Left forelimb (tissue), 1 donor: ENCODE measurements at regions not wholly inside any gene's neighbourhood (a gene's known extent, or its start where the extent isn't known, plus 50 kb on each side); places are given as distances from the start of the nearest gene placed in this dataset.
"Not testable (repeated sequence)": the region's sequence is repeated elsewhere in the genome, so short reads cannot be mapped to it uniquely, and the experiment has no call there.

ENCODE experiments used
- DNase-seq: peaks from one replicate; pipeline ENCODE4 v3.0.0-alpha.2; 2018; ENCODE audit warnings: low spot score

DNA sequence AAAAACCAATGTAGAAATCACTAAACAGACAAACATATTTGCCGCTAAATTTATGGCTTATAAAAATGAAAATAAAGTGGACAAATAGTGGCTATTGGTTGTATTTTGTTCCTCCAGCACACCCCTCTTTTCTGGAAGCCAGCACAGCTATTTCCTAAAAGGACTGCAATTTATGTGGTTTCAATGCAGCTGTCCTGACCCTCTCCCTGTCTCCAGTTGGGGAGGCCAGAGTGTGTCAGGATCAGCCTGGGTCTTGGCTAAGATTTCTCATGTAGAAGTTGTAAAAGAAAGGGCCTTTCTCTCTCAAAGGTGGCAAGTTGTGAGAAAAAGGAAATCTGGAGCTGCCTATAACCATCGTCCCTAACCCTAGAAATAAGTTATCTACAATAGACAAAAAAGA lies 165.6 kb downstream of the ALDH8A1 start:
- DNase-seq: no peak

DNA sequence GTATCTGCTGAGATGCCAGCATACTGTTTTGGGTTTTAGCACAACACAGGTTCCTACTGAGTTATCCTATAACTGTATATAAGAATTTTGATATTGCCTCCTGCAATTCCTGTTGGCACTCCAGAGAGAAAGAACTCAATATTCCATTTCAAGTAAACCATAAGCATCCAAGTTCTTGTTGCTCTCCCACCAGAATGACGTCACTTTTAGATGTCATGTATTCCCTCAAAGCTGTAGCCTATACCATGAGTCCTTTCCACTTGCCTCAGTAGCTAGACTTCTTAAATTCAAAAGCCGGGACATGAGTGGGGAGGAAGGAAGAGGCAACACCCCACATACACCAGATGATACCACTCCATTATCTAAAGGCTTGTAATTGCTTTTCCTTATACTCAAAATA lies 171.5 kb downstream of the ALDH8A1 start:
- no peak for DNase-seq

DNA sequence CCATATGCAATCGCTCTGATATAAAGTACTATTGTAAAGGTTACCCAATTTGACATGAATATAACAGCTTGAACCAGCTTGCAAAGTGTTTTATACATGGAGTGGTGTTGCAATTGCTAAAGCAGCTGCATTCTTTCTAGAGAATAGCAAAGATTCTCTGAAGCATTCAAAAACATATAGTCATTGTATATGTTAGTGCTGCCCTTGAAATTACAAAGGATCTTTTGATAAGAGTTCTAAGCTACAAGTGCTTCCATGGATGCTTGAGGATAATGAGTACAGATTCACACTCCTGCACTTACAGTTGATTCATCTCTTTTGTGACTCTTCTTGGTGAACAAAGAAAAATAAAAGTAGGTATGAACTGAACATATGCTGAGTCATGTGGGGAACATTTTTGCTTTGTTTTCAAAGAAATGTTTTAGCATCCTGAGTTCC lies 175.7 kb downstream of the ALDH8A1 start:
- no peak for DNase-seq

DNA sequence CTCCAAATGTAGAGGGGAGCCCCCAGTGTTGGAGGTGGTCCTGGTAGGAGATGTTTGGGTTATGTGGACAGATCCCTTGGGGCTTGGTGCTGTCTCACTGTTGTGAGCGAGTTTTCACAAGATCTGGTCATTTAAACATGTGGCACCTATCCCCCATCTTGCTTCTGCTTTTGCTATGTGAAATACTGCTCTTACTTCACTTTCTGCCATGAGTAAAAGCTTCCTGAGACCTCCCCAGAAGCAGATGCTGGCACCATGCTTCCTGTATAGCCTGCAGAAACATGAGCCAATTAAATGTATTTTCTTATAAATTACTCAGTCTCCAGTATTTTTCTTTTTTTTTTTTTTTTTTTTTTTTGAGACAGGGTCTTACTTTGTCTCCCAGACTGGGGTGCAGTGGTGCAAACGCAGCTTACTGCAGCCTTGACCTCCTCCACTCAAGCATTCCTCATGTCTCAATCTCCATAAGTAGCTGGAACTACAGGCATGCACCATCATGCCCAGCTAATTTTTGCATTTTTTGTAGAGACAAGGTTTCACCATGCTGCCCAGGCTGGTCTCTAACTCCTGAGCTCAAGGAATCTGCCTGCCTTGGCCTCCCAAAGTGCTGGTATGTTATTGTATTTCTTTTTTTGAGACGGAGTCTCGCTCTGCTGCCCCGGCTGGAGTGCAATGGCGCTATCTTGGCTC lies 177.1 kb downstream of the ALDH8A1 start:
- no peak for DNase-seq

DNA sequence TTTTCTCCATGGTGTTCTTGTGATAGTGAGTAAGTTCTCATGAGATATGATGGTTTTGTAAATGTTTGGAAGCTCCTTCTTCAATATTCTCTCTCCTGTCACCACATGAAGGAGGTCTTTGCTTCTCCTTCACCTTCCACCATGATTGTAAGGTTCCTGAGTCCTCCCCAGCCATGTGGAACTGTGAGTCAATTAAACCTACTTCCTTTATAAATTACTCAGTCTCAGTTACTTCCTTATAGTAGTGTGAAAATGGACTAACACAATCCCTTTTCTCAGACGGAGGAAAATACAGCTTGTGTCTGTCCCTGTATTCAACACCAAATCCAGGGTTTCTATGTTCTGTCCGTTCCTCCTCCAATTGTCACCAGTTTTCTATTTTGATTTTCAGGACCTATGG lies 181.0 kb downstream of the ALDH8A1 start:
- no peak for DNase-seq

DNA sequence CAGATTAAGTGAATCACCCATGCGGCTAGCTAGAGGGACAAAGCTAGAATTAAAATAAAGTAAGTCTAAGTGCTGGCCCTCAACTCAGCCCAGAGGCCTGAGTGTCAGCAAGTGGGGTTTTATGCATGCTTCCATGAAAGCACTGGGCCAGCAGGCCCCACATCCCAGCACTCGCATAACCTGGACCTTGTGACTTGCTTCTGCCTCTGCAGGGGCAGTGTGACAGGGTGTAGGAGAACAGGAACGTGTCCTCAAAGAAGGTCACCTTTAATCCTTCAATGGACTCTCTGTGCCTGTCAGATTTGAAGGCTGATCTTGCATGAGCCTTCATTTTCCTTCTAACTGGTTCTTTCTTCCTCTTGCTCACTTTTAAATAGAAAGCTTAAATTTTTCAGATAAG lies 183.4 kb downstream of the ALDH8A1 start:
- DNase-seq: no peak

DNA sequence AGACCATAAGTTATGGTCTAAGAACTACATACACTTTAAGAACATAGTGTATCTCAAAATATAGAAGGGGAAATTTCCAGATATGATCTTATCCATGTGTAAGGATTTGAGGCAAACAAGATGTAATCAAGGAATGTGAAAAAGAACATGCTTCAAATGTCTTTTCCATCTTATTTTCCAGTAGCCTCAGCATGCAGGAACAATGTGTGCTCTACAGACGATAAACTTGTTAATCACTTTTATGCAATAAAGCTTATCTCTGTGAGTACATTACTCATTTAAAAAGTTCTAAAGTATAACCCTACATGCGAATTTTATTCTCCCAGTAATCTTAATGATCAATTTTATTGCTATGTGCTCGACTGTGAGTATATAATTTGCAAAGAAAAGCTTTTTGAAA lies 185.2 kb downstream of the ALDH8A1 start:
- no peak for DNase-seq

DNA sequence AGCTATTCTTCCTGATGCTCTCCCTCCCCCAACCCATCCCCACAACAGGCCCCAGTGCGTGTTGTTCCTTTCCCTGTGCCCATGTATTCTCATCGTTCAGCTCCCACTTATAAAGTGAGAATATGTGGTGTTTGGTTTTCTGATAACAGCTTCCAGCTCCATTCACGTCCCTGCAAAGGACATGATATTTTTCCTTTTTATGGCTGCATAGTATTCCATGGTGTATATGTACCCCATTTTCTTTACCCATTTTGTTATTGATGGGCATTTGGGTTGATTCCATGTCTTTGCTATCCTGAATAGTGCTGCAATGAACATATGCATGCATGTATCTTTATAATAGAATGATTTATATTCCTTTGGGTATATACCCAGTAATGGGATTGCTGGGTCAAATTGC lies 186.3 kb downstream of the ALDH8A1 start:
- not testable (repeated sequence) for DNase-seq

DNA sequence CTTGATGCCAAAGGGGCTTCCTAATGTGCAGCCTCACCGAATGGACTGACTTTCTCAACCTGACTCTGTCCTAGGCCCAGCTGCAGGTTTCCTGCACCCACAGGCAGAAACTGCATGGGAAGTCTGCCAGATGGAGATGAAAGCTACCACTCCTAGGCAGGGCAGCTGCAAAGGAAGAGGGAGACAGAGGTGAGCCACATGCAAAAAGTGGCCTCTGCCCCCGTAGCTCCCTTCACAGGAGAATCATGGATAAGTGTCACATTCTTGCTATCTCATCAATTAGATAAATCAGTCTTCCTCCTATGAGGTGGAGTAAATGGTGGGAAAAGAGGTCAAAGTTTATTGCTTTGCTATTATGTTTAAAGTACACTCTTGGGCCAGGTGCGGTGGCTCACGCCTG lies 191.3 kb downstream of the ALDH8A1 start:
- no peak for DNase-seq

DNA sequence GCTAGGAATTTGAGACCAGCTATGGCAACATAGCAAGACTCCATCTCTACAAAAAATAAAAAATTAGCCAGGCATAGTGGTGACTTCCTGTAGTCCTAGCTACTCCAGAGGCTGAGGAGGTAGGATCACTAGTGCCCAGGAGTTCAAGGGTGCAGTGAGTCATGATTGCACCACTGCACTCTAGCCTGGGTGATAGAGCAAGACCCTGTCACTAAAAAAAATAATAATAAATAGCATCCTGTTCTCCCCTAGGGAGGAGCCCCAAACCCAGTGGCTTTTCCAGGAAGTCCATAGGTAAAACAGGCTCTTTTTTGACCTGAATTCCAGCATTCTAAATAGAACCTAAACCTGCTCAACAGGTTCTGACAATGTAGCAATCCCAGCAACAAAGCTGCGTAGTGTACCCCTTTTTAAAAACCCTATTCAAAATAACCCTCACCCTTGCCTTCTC lies 192.0 kb downstream of the ALDH8A1 start:
- DNase-seq: no peak

DNA sequence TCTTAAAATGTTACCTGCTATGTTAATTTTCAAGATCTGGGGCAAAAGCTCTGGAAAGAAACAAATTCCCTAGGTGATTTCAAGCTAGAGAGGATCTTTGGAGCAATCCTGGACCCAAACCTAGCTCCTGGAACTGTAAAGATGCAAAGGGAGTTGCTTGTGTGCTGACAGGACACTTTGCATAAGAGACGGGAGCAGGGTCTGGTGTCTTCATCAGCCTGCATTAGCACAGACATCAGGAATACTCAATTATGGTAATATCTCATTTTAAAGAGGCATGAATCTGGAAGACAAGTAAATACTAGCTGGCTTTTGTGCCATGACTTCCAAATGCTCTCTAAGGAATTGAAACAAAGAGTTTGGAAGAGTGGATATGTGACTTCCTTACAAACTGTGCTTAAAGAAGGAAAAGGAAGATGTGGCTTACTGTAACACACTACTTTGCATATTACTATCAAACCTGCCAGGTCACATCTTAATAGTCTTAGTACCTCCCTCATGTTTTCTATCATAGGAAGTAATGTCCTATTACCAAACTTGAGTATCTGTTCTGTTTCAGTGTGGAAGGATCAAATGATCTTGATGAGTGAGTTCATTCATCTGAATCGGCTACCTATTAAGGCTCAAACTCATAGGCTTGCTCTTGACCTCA lies 193.4 kb downstream of the ALDH8A1 start:
- DNase-seq: no peak

DNA sequence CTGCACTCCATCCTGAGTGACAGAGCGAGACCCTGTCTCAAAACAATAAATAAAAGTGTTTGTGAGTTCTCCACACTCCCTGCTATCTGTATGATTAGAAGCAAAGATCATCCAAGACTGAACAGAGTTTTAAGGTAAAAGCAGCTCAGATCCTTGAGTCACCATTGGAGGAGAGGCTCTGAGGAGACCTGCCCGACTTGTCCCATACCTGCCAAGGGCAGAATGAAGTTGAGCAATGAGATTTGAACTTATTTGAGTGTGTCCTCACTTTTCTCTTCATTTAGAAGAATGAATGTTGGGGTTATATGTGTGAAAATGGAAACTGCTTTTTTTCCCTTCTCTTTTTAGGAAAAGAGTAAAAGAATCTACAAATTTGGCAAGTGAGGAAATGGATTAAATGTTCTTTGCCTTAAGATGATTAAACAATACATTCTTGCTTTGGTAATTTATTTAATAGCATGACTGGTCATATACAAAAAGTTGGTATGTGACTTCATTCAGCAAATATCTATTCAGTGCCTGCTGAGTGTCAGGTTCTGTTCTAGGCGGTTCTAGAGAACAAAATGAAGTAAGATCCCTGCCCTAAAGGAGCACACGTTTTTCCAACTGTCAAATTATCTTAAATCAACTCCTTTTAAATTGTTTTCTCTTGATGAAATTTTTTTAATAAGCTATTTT lies 195.7 kb downstream of the ALDH8A1 start:
- DNase-seq: no peak

DNA sequence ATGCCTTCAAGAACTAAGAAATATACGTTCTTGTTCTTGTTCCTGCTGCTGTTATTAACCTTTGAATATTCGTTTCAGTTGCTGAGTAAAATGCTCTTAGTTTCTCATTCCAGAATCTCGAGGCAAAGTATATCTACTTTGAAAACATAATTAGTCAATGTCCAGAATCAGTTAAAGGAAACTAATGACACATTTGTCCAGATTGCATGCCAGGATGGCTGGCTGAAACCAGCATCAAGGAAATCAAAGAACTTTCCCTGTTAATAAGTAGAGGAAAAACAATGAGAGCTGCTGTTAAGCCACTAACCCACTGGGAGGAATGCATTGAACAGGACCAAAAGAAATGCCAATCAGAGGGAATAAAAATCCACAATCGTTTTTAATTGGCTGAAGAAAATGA lies 196.9 kb downstream of the ALDH8A1 start:
- no peak for DNase-seq

DNA sequence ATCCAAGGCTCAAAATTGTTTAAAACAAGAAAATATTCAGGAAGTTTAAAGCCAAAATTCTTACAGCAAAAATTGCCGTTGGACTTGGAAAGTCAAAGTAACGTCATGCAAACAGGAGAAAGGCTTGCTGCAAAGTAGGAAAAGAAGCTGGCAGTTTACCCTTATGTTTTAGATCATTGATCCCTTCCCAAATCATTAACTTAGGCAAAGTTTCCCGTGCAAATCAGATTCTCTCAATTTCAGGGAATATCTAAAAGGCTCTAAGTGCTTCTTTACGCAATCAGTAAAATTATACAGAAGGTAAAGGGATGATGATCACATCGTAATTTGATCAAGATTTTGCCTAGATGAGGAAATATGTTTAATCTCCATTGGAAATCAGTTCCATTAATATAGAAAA lies 197.5 kb downstream of the ALDH8A1 start:
- DNase-seq: no peak

DNA sequence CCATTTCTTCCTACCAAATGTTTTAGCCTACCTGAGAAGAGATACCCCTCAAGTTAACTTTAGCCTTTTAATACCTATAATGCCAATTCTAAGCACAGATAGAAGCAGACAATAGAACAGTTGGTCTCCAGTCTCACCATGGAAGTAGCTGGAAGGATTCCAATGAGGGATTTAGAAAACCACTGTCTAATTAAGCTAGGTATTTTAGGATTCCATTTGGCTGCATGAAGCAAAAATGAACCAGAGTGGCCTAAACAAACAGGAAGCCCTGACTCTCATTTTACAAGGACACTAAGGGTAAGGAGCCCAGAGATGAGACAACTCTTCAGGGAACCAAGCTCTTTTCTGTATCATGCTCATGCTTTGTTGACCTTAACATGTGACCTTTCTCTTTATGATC lies 199.2 kb downstream of the ALDH8A1 start:
- no peak for DNase-seq

DNA sequence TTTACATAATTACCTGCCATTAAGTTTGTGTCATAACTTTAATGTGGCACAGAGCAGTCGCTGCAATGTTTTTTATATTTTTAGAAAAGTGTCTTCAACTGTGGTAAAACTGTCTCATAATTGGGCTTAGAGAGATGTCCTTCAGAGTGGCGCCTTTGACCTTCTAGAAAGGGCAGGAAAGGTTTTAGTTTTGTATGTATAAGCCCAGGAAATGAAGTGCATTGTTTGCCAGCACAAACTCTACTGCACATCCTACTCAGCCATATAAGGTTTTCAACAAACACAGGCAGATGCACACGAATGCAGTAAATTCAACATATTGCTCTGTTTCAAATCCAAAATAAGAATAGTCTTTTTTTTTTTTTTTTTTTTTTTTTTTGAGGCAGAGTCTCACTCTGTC lies 201.4 kb downstream of the ALDH8A1 start:
- DNase-seq: no peak

DNA sequence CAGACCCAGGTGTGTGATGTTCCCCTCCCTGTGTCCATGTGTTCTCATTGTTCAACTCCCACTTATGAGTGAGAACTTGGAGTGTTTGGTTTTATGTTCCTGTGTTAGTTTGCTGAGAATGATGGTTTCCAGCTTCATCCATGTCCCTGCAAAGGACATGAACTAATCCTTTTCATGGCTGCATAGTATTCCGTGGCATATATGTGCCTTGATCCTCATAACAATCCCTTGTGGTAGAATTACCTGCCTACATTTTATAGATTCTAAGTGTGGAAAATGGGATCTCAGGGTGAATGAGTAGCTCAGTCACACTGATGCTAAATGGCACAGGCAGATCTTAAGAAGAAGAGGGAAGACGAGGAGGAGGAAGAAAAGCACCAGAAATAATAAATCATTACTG lies 202.7 kb downstream of the ALDH8A1 start:
- not testable (repeated sequence) for DNase-seq

DNA sequence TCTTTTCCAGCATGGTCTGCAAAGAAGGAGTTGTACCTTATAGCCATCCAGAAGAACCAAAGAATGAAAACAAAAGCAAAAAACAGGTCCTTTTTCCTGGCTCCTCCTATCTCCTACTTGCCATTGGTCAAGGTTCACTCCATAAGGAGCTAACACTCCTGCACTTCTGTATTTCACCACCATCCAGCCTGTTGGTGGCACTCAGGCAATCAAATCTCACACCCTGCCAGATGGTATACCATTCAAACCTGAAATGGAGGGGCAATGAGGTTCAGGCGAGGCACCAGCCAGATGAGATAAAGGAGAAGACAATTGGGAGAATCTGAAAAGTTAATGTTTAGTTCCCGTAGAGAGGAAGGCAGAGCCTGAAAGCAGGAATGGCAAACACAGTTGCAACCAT lies 203.8 kb downstream of the ALDH8A1 start:
- no peak for DNase-seq

DNA sequence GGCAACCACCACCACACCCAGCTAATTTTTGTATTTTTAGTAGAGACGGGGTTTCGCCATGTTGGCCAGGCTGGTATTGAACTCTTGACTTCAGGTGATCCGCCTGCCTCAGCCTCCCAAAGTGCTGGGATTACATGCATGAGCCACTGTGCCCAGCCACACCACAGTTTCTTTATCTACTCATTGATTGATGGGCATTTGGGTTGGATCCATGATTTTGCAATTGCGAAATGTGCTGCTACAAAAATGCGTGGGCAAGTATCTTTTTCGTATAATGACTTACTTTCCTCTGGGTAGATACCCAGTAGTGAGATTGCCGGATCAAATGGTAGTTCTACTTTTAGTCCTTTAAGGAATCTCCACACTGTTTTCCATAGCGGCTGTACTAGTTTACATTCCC lies 204.7 kb downstream of the ALDH8A1 start:
- not testable (repeated sequence) for DNase-seq

DNA sequence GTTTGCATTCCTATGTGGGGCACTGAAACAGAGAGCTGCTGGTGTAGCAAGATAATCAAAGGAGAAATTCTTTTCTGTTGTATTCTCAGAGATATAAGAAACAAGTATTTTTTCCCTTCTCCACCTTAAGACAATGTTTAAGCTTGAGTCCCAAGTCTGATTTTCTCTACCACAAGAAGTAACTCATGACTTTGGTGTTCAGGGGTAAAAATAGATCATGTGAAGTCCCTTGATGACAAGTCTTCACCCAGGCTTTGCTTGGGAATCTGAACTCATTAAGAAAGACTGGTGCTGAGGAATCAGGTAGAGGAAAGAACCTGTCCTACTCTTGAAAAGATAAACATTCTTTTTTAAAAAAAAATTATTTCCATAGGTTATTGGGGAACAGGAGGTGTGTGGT lies 205.6 kb downstream of the ALDH8A1 start:
- DNase-seq: no peak

DNA sequence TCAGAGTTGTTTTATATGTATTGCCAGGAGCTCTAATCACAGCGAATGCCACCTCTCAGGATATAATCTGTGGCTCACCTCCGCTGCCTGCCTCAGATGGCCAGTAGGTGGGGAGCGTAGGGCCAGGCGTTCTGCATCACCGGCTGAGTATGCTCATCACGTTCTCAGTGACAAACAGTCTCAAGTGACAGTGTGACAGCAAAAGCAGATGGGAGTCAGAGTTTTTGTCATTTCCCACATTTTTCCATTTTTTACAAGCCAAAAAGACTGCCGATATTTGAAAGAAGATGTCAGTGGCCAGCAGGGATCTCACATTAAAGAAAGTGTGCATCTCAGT lies 208.7 kb downstream of the ALDH8A1 start:
- no peak for DNase-seq

DNA sequence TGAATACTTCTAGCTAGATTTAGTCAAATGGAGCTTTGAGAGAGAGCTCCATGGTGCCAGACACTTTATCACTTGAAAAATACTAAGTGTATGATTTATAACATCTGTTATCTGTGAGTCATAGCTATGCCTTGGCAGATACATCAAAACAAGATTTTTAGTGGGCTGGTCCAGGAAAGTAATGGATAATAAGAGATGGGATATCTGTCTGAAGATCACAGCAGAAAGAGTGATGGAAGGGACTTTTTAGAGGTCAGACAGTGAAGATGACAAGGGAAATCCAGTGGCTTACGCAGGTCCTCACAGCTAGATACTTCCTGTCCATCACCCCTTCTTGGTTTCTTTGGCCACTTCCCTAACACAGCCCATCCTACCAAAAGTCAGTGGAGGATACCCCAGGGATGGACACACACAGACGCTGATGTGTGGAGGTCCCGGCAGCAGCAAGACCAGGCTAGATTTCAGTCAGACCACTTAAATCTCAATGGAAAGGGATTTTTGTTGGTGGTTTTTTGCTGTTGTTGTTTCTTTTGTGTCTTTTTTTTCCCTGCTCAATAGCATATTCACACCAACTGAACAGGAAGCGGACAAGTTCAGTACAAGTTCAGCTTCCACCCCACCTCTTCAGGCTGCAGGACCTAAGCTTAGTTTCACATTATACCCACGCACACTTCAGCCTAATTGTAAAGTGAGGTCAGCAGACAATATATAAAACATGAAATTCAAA lies 209.3 kb downstream of the ALDH8A1 start:
- no peak for DNase-seq

DNA sequence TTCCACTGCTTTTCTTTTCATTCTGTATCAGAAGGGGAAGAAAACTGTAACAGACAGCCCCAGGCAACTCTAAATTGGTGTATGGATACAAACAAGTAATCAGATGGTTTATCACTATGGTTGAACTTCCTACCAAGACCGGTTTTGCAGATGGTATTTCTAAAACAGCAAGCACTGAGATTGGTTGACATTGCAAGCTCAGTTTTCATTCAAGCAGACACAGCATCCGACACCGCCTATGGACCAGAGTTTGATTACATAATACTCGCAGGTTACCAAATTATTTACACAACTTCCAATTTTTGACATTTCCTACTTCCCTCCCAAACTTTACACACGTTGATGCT lies 209.9 kb downstream of the ALDH8A1 start:
- no peak for DNase-seq
